Hindlimb muscle (tissue), 1 donor: ENCODE measurements at regions not wholly inside any gene's neighbourhood (a gene's known extent, or its start where the extent isn't known, plus 50 kb on each side); places are given as distances from the start of the nearest gene placed in this dataset.
A peak's percentile ranks its signal among the peaks of the same experiment; 100 is the strongest.

Experiments
- DNase-seq: peaks from one replicate; pipeline ENCODE4 v3.0.0-alpha.2; 2013

GRCh38 chr10:128863823-128864405 lies 603.1 kb upstream of the MGMT start:
- DNase-seq = no peak

DNA sequence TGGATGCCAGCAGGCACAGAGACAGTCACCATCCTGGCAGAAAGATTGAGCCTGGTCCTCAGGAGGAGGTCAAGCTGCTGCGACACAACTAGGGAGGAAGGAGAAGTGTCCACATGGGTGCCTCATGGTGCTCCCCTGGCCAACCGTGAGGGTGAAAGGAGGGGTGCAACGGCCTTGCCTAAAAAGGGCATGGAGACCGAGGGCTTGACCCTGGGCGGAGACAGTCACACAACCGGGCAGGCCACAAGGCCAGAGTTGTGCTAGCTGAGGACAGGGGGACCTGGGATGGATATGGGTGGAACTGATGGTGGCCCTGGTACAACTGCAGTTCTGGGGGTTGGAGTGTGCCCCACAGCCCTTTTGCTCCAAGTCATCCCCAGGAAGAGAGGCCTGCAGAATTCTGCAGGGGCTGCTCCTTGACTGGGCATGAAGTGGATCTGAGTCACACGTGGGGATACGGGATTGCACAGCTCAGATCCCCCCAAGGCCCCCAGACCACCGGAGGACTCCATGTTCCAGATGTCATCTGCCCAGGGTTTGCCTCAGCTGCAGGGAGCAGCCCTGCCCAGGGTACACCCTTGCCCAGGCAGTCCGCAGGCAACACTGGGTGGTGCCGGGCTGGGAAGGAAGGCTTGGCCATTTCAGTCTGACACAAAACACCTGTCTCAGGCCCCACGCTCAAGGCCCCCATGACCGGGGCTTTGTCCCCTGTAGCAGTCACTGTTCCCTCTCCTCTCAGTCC lies 602.3 kb upstream of the MGMT start:
- DNase-seq = no peak

- peak; percentile 75 for DNase-seq
These were observed 601.4 kb upstream of the MGMT start for GRCh38 chr10:128865436-128866195.

DNA sequence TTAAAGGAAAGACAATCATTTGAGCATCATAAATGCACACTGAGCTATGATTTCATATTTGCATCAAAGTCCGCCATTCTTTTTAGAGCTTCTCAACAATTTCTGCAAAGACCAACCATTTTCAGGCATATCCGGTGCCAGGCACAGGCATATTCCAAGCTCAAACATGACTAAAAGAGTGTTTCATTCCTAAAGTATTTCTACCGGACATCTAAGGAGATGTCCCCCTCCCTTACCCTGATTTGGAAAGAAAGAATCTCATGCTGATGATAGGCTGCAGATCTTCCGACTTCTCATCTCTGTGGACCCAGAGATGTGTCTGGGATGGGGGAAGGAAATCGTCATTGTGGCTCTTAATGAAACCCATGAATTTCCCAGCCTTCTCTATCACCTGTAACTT lies 600.5 kb upstream of the MGMT start:
- DNase-seq = no peak

- no peak for DNase-seq
These were observed 599.8 kb upstream of the MGMT start for GRCh38 chr10:128867210-128867609.

DNA sequence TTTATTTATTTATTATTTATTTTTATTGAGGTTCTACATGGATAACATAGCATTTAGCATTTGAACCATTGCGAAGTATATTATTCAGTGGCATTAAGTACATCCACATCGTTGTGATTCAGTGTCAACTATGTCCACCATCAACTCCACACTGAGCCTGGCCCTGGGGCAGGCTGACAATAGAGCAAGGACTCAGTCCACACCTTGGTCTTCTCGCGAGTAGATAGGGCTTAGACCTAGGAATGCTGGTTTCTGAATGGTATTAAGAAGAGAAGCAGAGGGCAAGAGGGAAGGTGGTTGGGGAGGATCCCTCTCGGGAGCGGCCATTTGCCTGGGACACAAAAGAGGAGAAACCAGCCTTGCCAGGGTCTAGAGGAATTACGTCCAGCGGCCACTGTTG lies 599.2 kb upstream of the MGMT start:
- DNase-seq = no peak

- DNase-seq = no peak
These were observed 598.6 kb upstream of the MGMT start for GRCh38 chr10:128868481-128868880.

- DNase-seq = no peak
These were observed 597.8 kb upstream of the MGMT start for GRCh38 chr10:128869101-128869749.

DNA sequence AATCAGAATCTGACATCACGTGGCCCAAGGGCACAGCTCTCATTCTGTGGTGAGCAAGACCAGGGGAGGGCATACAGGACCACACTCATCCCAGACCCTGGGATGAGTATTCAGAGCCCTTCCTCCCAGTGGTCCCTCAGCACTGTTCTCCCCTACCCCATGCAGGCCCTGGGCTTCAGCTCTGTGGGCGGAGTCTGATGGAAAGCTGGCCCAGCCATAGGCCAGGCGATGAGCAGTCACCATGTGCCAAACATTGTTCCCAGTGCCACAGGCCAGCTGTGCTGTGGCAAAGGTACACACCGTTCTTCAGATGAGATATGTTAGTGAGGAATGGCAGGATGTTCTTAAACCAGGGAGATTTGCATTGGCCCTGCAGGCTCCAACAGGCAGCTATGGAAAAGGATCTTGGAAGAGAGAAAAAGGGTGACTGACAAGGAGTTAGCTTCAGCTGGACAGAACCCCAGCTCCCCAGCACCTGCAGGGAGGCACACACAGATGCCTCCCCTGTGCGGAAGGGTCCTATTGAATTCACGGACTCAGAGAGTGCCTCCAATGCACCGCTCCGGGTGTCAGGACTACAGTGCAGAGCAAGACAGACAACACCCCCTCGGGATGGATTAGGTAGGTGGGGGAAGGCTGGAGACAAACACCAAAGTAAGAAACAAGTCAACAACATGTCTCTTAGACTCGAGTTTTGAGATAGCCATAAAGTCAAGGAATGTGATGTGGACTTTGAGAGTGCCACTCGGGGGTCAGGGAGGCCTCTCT lies 596.0 kb upstream of the MGMT start:
- DNase-seq = no peak

GRCh38 chr10:128871671-128872231 lies 595.3 kb upstream of the MGMT start:
- DNase-seq = no peak

GRCh38 chr10:128873411-128874054 lies 593.5 kb upstream of the MGMT start:
- no peak for DNase-seq

DNA sequence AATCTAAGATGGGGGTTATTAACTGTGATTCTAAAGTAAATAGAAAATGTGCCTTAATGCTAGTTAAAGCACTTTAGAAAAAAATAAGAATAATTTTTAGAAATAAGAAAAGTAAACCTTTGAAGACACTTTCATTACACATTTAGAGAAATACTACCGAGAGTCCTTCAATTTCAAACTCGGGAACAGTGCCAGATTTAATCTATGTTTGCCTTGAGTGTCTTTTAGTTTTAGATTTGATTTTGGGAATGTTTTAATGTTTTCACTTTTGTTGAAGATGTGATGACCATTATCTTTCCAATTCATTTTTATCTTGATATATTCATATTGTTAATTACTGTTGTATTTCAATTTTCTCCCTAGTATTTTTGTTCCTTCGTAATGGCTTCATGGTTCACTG lies 592.7 kb upstream of the MGMT start:
- DNase-seq = no peak

- DNase-seq = no peak
These were observed 591.9 kb upstream of the MGMT start for GRCh38 chr10:128875030-128875744.

DNA sequence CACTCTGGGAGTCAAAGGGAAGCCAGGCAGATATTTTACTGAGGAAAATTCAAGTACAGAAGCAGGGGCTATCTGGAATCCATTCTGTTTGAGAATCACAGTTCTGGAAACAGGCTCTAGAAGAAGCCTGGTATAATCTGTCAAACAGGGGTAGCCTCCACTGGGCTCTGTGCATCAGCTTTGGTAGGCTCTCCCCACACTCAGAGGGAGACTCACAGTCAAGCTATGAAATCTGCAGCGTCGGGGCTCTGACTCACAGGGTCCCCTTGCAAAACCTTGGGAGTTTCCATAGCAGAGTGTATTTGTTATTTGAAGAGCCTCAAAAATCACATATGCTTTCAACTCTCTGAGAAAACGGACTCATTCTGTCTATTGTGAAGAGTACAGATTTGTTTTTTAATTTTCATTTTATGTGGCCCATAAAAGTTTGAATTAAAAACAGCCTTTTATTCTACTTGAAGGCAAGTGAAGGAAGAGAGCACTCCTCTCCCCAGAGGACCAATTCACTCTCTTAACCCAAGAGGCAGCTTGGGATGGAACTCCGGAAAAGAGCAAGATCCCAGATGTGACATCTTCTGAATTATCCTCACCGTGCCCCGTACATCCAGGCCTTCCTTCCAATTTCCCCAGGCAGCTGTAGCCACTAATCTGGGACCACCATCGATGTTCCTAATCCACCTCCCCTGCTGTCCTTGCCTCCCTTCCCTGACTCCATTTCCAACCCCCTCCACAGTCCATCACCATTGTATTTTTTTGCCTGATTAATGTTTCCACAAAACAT lies 590.9 kb upstream of the MGMT start:
- peak; percentile 68 for DNase-seq

- DNase-seq = no peak
These were observed 589.9 kb upstream of the MGMT start for GRCh38 chr10:128877141-128877540.

DNA sequence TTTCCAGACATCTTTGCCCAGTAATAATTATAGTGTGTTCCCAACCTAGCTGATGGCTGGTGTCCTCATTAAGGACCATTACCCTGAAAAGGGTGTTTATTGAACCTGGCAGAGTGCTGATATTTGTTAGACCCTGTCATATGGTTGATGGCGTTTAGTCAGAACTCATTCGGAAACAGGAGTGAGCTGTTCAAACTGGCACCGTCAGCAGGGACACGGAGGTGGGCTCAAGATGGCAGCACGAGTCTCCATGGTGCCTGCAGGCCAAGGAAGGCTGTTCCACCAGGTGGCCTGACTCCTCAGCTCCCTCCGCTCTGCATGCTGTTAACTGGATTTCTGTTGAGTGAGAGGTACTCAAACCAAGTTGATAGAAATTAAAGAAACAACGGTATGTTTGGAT lies 589.1 kb upstream of the MGMT start:
- DNase-seq = no peak

DNA sequence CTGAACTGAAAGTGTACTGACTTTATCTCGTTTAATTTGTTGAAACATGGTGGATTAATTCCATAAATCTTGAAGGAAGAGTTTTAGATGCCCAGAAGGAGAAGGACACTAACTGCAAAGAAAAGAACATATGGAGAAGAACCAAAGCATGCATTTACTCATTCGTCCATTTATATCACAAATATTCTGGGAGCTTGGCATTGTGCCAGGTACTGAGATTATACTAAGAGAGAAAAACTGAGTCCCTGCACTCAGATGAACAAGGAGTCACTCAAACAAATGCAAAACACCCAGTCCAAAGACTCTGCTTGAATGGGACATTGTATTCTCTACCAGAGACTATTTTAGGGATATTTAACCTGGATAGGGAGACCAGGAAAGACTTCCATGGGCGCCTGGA lies 588.0 kb upstream of the MGMT start:
- no peak for DNase-seq

DNA sequence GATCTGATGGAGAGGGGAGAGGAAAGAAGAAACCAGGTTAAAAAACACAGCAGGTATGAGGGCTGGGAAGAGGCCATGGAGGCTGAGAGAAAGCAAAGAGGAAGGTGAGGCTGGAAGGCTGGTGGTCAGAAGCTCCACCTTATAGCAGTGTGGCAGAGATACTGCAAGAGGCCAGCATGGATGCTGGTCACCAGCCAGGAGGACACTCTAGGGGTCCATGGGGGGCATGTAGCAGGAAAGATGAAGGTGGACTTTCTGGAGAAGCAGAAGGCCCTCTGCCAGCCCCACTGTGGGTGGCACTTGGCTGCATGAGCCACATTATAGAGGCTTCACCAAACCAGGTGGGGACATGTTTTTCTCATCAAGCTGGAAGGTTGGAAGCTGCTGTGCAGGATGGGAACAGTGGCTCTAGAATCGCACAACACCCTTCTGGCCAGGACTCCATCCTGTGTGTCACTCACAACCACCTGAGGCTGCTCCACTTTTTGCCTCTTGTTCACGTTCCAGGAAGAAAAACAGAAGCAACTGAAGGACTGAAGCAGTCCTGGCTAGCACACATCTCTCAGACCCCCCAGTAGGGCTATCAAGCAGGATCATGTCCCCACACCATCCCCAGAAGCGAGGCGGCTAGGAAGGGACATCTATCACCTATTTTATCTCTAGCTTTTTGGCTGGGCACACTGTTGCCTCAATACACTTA lies 587.5 kb upstream of the MGMT start:
- no peak for DNase-seq

- no peak for DNase-seq
These were observed 586.8 kb upstream of the MGMT start for GRCh38 chr10:128880159-128880725.
